Stimulated activated effector memory CD8-positive, alpha-beta T cell treated with anti-CD3 and anti-CD28 coated beads, Interleukin-12 subunit alpha, Interleukin-12 subunit beta, amount 100 ng/mL, for 72 hours (primary cell): ENCODE measurements at regions not wholly inside any gene's neighbourhood (a gene's known extent, or its start where the extent isn't known, plus 50 kb on each side); places are given as distances from the start of the nearest gene placed in this dataset.
"Not testable (repeated sequence)": the region's sequence is repeated elsewhere in the genome, so short reads cannot be mapped to it uniquely, and the experiment has no call there.

ENCODE experiments used
- ATAC-seq: fragments of 150-1000 bp; cut with Tn5 transposase; 2 replicates; pipeline ENCODE4 v1.10.0; 2021
- DNase-seq, 2 donors: peaks; one replicate each; pipeline ENCODE4 v3.0.0; 2021 to 2022; ENCODE audit warnings: low spot score in 2 of 2
- H3K27ac Mint-ChIP-seq: one replicate; pipeline ENCODE4 v1.8.0; 2022; ENCODE audit warnings: mild to moderate bottlenecking, mixed read lengths
- H3K36me3 Mint-ChIP-seq: one replicate; pipeline ENCODE4 v1.8.0; 2022; ENCODE audit warnings: mild to moderate bottlenecking, mixed read lengths
- H3K4me1 Mint-ChIP-seq: one replicate; pipeline ENCODE4 v1.8.0; 2022; ENCODE audit warnings: mixed read lengths
- H3K4me3 Mint-ChIP-seq: one replicate; pipeline ENCODE4 v1.8.0; 2022; ENCODE audit warnings: mild to moderate bottlenecking, mixed read lengths
- H3K9me3 Mint-ChIP-seq: one replicate; pipeline ENCODE4 v1.8.0; 2022; ENCODE audit warnings: mixed read lengths

DNA sequence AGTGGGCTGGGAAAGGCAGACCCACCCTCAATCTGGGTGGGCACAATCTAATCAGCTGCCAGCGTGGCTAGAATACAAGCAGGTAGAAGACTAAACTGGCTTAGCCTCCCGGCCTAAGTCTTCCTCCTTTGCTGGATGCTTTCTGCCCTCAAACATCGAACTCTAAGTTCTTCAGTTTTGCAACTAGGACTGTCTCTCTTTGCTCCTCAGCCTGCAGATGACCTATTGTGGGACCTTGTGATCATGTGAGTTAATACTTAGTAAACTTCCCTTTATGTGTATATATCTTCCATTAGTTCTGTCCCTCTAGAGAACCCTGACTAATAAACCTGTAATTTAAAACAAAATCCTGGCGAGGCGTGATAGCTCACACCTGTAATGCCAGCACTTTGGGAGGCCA is 51.8 kb upstream of the SLC39A8 start:
- H3K27ac Mint-ChIP-seq, H3K4me1 Mint-ChIP-seq, ATAC-seq, DNase-seq, H3K36me3 Mint-ChIP-seq, H3K4me3 Mint-ChIP-seq, H3K9me3 Mint-ChIP-seq: not testable (repeated sequence)

DNA sequence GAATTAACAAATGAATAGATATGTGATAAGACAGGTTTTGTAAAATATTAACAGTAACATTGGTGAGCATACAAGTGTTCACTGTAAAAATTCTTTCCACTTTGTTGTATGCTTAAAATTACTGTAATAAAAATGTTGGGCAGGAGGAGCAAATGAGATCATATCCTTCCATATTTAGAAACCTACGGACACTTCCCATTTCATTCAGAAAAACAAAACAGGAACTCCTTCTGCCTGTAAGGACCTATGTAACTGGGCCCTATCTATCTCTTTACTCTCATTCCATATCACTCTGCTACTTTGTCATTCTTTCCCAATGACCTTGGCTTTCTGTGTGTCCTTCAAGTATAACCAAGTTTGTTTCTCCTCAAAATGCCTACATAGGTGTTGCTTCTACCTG is 53.7 kb upstream of the SLC39A8 start:
- no peaks in the 10 kb centered on the region for H3K36me3 Mint-ChIP-seq
- no peak overlapping the region for H3K27ac Mint-ChIP-seq
- H3K9me3 Mint-ChIP-seq = no peaks in the 10 kb centered on the region
- no peaks in the 10 kb centered on the region for H3K4me1 Mint-ChIP-seq
- no peak overlapping the region for H3K4me3 Mint-ChIP-seq
- no peak for DNase-seq
- no peak for ATAC-seq

DNA sequence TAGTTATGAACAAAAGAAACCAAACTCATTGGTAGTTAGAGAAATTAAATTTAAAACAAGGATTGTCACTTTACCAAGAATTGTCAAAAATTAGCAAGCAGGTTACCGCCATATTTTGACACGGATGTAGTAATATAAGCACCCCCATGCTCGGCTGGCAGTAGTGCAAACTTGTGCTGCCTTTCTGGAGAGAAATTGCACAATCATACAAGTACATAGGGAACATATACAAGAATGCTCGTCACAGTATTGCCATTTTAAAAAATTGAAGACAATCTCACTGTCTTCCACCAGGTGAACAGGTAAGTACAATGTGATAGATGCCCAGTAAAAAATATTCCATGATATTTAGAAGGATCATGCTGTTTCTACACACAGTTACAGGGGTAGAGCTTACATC is 55.6 kb upstream of the SLC39A8 start:
- Mint-ChIP-seq H3K27ac (no peak overlapping the region), H3K9me3 (no peaks in the 10 kb centered on the region), H3K4me1 (no peaks in the 10 kb centered on the region), H3K4me3 (no peak overlapping the region), H3K36me3 (no peaks in the 10 kb centered on the region)
- ATAC-seq (no peak), DNase-seq (no peak)

DNA sequence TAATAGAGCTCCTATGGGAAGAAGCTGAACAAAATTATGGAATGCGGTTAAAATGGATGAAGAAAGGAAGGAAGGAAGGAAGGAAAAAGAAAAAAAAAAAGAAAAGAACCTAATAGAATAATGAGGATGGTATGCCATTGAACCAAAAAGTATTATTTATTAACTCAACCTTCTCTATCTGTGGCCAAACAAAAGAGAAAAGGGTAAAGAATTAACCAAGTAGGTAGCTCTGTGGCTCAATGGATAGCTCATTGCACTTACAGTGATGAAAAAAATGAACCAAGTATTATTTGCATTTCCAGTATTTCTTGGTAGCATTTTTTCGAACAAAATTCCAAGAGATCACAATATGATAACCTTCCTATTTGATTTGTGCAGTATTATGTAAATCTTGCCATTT is 56.9 kb upstream of the SLC39A8 start:
- Mint-ChIP-seq H3K4me1 (no peaks in the 10 kb centered on the region), H3K36me3 (no peaks in the 10 kb centered on the region), H3K4me3 (no peak overlapping the region), H3K27ac (no peak overlapping the region), H3K9me3 (no peaks in the 10 kb centered on the region)
- DNase-seq = no peak
- no peak for ATAC-seq

DNA sequence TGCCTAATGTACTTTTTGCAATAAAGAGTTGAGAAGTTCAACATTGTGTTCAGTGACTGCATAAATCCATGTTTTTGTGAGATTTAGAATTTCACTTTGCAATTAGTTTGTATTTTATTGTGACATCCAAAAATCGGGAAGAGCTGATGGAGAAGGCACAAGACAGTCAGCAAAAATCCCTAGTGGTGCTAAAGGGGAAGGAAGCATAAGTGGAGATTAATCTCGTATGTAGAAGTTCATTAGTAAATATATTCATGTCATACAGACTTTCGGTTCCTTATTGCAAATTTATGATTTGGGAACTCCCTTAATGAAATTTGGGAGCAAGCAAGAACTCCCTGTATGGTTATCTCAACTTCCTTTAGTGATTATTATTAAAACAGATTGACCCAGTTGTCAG is 57.8 kb upstream of the SLC39A8 start:
- H3K4me1 Mint-ChIP-seq = no peaks in the 10 kb centered on the region
- DNase-seq (no peak), ATAC-seq (no peak)
- no peaks in the 10 kb centered on the region for H3K36me3 Mint-ChIP-seq
- H3K4me3 Mint-ChIP-seq = no peak overlapping the region
- H3K27ac Mint-ChIP-seq = no peak overlapping the region
- H3K9me3 Mint-ChIP-seq = no peaks in the 10 kb centered on the region

DNA sequence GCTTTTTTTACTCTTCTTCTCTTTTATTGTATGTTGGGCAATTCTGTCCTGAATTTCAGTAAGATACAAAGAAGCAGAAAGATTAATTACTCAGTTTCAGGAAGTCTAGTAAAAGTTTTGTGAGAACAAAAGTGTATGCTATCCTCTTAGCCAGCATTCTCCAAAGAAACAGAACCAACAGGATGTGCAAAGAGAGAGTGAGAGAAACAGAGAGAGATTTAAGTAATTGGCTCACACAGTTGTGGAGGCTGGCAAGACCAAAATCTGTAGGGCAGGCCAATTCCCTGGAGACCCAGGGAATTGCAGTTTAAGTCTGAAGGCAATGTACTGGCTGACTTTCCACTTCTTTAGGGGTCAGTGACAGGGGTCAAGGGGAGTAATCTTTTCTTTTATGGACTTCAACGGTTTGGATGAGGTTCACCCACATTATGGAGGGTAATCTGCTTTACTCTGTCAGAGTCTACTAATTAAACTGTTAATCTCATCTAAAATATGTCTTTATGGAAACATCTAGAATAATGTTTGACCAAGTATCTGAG is 59.2 kb upstream of the SLC39A8 start:
- ATAC-seq = no peak

DNA sequence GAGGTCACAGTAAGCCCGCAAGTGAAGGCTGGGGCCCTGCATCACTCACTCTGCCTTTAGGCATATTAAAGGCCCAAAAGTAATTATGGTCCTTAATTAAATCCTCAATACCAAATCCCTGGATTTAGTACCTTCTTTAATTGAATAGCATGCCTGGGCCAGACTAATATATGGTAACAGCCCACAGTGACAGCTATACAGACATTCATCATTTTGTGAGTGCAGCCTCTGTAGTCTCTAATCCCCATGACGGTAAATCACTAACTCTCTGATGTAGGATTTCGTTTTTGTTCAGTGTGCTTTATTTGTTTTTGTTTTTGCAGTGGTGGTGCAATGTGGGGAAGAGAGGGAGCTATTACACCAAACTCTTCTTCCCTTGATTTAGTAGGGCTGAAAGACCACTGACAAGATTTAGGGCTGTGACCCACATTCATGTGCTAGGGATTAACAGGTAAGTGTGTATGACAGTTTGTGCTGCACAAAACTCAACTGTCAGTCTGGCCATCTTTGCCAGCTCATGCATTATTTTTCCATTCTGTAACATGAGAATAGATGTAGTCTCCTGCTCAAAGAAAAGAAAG is 60.6 kb upstream of the SLC39A8 start:
- ATAC-seq (no peak), DNase-seq (no peak)
- Mint-ChIP-seq H3K4me3 (no peak overlapping the region), H3K27ac (no peak overlapping the region), H3K36me3 (no peaks in the 10 kb centered on the region), H3K4me1 (no peaks in the 10 kb centered on the region), H3K9me3 (no peaks in the 10 kb centered on the region)

More for the DNA sequence above, 59.2 kb upstream of the SLC39A8 start:
- Mint-ChIP-seq H3K9me3 (no peaks in the 10 kb centered on the region), H3K27ac (no peak overlapping the region), H3K36me3 (no peaks in the 10 kb centered on the region), H3K4me1 (no peaks in the 10 kb centered on the region), H3K4me3 (no peak overlapping the region)
- no peak for DNase-seq

DNA sequence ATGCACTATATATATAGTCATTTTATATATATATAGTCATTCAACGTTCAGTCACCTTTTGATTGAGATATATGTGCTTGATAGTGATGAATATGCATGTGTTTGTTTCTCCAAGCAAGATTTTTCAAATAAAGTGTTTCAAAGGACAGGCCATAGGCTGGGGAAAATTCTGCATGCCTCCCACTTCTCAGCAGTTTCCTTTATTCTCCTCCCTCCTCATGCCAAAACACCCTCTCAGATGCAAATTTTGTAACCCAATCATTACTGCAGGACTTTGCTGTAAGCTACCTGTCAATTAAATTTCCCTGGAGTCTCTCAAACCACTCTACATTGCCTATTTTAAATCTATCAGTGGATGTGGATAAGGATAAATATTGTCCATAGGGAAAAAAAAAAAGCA is 65.6 kb upstream of the SLC39A8 start:
- H3K36me3 Mint-ChIP-seq, H3K4me1 Mint-ChIP-seq, H3K27ac Mint-ChIP-seq, H3K9me3 Mint-ChIP-seq, H3K4me3 Mint-ChIP-seq, ATAC-seq, DNase-seq: not testable (repeated sequence)

DNA sequence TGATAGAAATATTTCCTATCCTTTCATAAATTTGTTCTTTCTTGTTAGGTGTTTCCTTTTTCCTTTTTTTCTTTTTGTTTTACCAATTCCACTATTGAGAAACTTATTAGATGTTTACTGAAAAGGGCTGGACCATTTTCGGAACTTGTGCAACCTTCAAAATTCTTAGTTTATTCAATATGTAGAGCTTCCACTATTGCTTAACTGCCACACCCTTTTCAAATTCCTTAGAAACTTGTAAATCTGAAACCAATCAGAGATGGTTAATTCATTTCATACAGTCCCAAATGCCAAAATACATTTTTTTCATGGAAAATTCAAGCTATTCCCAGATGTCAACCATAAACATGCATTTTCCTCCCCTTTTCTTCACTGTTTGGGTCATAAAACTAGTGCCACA is 66.1 kb upstream of the SLC39A8 start:
- Mint-ChIP-seq H3K9me3 (no peaks in the 10 kb centered on the region), H3K4me3 (no peak overlapping the region), H3K4me1 (no peaks in the 10 kb centered on the region), H3K36me3 (no peaks in the 10 kb centered on the region), H3K27ac (no peak overlapping the region)
- ATAC-seq = no peak
- DNase-seq = no peak

DNA sequence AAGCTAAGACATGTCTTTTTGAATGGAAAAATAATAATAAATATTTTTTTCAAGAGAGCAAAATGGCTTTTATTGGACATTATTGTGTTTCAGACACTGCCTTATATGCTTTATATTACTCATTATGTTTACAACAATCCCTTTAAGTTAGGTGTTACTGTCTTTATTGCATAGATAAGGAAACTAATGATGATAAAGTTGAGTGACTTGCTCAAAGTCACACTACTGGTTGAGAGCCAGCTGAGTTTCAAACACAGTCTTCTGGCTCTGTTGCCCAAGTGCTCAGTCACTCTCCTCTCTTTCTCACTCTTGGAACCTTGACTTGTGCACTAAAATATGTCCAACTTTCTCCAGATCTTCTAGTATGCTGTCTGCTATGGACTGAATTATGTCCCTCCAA is 71.5 kb upstream of the SLC39A8 start:
- no peak for DNase-seq
- no peak for ATAC-seq
- Mint-ChIP-seq H3K36me3 (no peaks in the 10 kb centered on the region), H3K9me3 (no peaks in the 10 kb centered on the region), H3K4me1 (no peaks in the 10 kb centered on the region), H3K27ac (no peak overlapping the region), H3K4me3 (no peak overlapping the region)

DNA sequence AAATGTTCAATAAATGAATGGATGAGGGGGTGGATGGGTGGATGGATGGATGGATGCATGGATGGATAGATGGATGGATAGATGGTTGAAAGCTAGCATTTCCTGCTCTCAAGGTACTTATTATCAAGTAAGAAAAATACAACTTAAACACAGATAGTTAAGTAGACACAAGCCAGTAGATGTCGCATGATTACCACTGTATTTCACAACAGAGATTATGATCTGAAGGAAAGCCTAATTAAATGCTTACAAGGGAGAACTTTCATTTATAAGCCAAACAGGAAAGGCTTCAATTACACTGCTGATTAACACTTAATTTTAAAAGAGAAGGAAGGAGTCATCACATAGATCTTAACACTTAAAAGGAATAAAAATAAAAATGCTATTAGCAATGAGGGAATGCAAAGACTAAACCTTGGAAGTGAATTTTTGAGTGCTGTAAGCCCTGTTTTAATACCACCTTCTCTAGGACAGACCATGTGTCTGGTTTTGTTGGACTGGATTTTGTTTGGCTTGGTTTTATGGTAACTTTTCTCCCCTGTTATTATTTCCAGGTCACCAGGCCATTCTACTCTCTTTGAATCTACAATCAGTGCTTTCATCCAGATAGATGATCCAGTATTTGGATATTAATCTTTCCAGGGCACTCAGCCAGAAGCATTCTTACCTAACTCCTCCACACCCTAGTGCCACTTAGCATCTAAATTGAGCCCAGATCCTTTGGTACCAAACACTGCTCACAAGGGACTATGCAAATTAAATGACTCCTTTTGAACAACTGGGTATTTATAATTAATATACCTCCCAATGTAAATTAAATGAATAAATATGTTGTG is 75.5 kb upstream of the SLC39A8 start:
- DNase-seq = no peak
- Mint-ChIP-seq H3K4me1 (no peaks in the 10 kb centered on the region), H3K9me3 (no peaks in the 10 kb centered on the region), H3K36me3 (no peaks in the 10 kb centered on the region), H3K27ac (no peak overlapping the region), H3K4me3 (no peak overlapping the region)
- no peak for ATAC-seq

DNA sequence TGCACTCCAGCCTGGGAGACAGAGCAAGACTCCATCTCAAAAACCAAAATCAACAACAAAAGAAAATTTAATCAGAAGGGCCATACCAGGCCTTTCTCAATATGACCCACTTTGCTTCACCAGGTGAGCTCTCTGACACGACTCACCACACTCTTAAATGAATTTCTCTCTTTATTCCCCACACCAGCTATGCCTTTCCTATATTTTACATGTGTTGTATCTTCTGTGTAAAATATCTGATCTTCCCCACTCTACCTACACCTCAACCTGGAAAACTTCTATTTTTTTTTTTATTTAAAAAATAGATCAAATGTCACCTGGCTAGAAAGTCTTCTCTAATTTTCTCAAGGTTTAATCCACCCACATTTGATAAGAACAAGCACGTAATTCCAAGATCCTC is 77.6 kb upstream of the SLC39A8 start:
- no peaks in the 10 kb centered on the region for H3K36me3 Mint-ChIP-seq
- DNase-seq = no peak
- no peak for ATAC-seq
- no peaks in the 10 kb centered on the region for H3K4me1 Mint-ChIP-seq
- no peak overlapping the region for H3K4me3 Mint-ChIP-seq
- no peak overlapping the region for H3K27ac Mint-ChIP-seq
- H3K9me3 Mint-ChIP-seq = no peaks in the 10 kb centered on the region

DNA sequence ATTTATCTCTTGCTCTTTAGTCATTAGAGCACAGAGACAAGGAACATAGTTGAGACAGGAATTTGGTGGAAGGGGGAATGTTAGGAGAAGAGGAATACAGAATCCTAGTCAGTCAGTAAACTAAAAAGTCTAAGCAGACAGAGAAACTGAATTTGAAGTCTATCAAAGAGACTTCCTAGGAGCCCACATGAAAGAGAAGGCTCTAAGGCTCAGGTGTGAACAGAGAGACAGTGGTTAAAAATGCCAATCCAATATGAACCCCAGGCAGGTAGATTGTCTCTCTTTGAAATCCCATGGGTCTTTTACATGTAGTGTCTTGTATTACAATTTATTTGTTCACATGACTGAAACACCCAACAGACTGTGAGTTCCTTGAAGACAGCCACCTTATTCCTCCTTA is 77.8 kb upstream of the NFKB1 start:
- H3K27ac Mint-ChIP-seq = no peak overlapping the region
- no peak for ATAC-seq
- H3K4me3 Mint-ChIP-seq = no peak overlapping the region
- H3K36me3 Mint-ChIP-seq = no peaks in the 10 kb centered on the region
- no peaks in the 10 kb centered on the region for H3K9me3 Mint-ChIP-seq
- no peak for DNase-seq
- no peaks in the 10 kb centered on the region for H3K4me1 Mint-ChIP-seq

DNA sequence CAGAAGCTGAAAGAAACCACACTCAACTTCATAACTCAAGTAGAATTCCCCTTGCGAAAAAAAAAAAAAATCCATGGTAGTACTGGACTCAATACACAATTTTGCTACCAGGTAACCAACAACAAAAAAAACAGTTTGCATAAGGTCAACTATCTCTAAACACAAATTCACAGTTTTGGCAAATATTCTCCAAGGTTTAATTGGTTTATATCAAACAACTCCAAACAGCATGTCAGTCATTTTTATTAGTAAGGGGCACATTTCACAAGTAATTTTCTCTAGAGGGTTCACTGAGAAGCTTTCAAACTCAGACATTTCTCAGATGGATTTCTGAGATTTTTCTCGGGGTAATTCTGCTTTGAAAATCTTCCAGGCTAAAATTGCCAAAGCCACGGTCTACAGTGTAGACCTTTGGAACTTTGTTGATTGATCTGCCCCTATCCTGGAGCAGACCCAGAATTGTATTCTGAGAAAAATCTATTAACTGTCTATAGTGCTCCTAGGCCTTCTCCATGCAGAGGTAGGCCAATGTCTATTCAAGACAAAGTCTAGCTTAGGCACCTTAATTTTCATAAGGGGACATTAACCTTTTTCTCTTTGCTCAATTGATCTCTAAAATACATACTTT is 73.7 kb upstream of the NFKB1 start:
- DNase-seq (no peak), ATAC-seq (no peak)
- Mint-ChIP-seq H3K36me3 (no peaks in the 10 kb centered on the region), H3K4me3 (no peak overlapping the region), H3K27ac (no peak overlapping the region), H3K4me1 (peaks cover 8% of the 10 kb centered on the region), H3K9me3 (no peaks in the 10 kb centered on the region)

DNA sequence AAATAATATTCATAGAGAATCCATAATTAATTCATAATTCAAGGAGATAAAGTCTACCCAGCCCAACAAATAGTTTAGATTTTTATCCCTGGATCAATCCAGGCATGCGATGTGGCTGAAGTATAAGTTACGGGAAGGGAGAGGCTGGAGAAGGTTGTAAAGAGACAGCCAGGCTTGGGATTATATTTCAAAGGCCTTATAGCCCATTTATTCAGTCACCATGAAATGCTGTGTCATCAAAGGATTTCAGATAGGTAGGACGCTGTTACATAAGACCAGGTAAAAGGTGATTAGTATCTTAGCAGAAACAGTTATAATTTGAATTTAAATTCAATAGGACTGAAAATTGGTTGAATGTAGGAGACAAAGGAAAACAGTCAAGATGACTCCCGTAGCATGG is 73.0 kb upstream of the NFKB1 start:
- Mint-ChIP-seq H3K27ac (no peak overlapping the region), H3K4me3 (no peak overlapping the region), H3K9me3 (no peaks in the 10 kb centered on the region), H3K4me1 (peaks cover 8% of the 10 kb centered on the region), H3K36me3 (no peaks in the 10 kb centered on the region)
- ATAC-seq (no peak), DNase-seq (no peak)

DNA sequence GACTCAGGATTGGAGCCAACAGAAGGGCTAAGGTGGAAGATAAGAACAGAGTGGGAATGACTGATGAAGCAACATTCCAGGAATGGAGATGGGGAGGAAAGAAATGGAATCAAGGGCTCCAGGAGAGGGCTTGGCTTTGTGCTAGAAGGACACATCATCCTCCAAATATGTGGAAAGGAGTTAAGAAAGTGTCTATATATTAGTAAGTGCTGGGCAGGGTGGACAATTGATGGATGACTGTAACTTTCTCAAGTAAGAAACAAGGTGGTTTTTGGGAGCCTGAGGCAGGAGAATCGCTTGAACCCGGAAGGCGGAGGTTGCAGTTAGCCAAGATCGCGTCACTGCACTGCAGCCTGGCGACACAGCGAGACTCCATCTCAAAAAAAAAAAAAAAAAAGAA is 71.6 kb upstream of the NFKB1 start:
- DNase-seq (no peak), ATAC-seq (no peak)
- no peak overlapping the region for H3K27ac Mint-ChIP-seq
- H3K4me3 Mint-ChIP-seq = no peak overlapping the region
- no peaks in the 10 kb centered on the region for H3K36me3 Mint-ChIP-seq
- H3K4me1 Mint-ChIP-seq = peaks cover 8% of the 10 kb centered on the region
- no peaks in the 10 kb centered on the region for H3K9me3 Mint-ChIP-seq
